HEK293T (cell line): ENCODE measurements at regions not wholly inside any gene's neighbourhood (a gene's known extent, or its start where the extent isn't known, plus 50 kb on each side); places are given as distances from the start of the nearest gene placed in this dataset.

Source experiments
- CTCF ChIA-PET: fragments of 350-600 bp; formaldehyde crosslinking; extraction: SDS; loops from one replicate; lab custom pipeline; 2021; ENCODE audit warnings: antibody characterized with exemption, inconsistent platforms; lab: Yijun Ruan, JAX
- POLR2A ChIA-PET: fragments of 350-600 bp; formaldehyde crosslinking; extraction: SDS; loops from one replicate; lab custom pipeline; 2020; ENCODE audit warnings: antibody characterized with exemption, inconsistent platforms; lab: Yijun Ruan, JAX
- DNase-seq: peaks from one replicate; pipeline ENCODE4 v3.0.0; 2012; ENCODE audit warnings: mixed read lengths; ENCODE audit errors: extremely low spot score
- ARNT ChIP-seq: fragments of 450-650 bp; IDR thresholded peaks from 2 replicates; pipeline ENCODE4 v1.6.1; 2017; ENCODE audit warnings: mild to moderate bottlenecking
- BHLHE40 ChIP-seq: fragments of 450-650 bp; IDR thresholded peaks from 2 replicates; pipeline ENCODE4 v1.6.1; 2016; ENCODE audit warnings: mild to moderate bottlenecking, moderate library complexity, borderline replicate concordance
- CTBP1 ChIP-seq: fragments of 450-650 bp; IDR thresholded peaks from 2 replicates; pipeline ENCODE4 v1.6.1; 2016; ENCODE audit warnings: borderline replicate concordance
- ELF4 ChIP-seq: fragments of 450-650 bp; IDR thresholded peaks from 2 replicates; pipeline ENCODE4 v1.6.1; 2017; ENCODE audit warnings: antibody characterized with exemption
- FOXA1 ChIP-seq: fragments of 450-650 bp; IDR thresholded peaks from 2 replicates; pipeline ENCODE4 v1.6.1; 2016; ENCODE audit warnings: mild to moderate bottlenecking
- FOXK2 ChIP-seq: fragments of 450-650 bp; IDR thresholded peaks from 2 replicates; pipeline ENCODE4 v1.6.1; 2016; ENCODE audit warnings: mild to moderate bottlenecking
- FOXM1 ChIP-seq: fragments of 450-650 bp; IDR thresholded peaks from 2 replicates; pipeline ENCODE4 v1.6.1; 2017; ENCODE audit warnings: mild to moderate bottlenecking, borderline replicate concordance
- HDGF ChIP-seq: fragments of 450-650 bp; IDR thresholded peaks from 2 replicates; pipeline ENCODE4 v1.6.1; 2017; ENCODE audit warnings: antibody characterized with exemption, borderline replicate concordance
- L3MBTL2 ChIP-seq: fragments of 450-650 bp; conservative IDR thresholded peaks from 2 replicates; pipeline ENCODE4 v1.6.1; 2016; ENCODE audit warnings: mild to moderate bottlenecking
- LEF1 ChIP-seq: fragments of 450-650 bp; IDR thresholded peaks from 2 replicates; pipeline ENCODE4 v1.6.1; 2017; ENCODE audit warnings: mild to moderate bottlenecking, borderline replicate concordance
- NFRKB ChIP-seq: fragments of 450-650 bp; IDR thresholded peaks from 2 replicates; pipeline ENCODE4 v1.6.1; 2016; ENCODE audit warnings: mild to moderate bottlenecking, moderate library complexity
- PKNOX1 ChIP-seq: fragments of 450-650 bp; IDR thresholded peaks from 2 replicates; pipeline ENCODE4 v1.6.1; 2016
- SP1 ChIP-seq: fragments of 450-650 bp; IDR thresholded peaks from 2 replicates; pipeline ENCODE4 v1.6.1; 2017
- SUZ12 ChIP-seq: fragments of 450-650 bp; IDR thresholded peaks from 2 replicates; pipeline ENCODE4 v1.6.1; 2016; ENCODE audit warnings: mild to moderate bottlenecking
- TARDBP ChIP-seq: fragments of 450-650 bp; IDR thresholded peaks from 2 replicates; pipeline ENCODE4 v1.6.1; 2016
- ZNF384 ChIP-seq: fragments of 450-650 bp; IDR thresholded peaks from 2 replicates; pipeline ENCODE4 v1.6.1; 2016

- no peak for DNase-seq
- TF ChIP-seq PKNOX1, result no peak
- no peak for TF ChIP-seq HDGF
- TF ChIP-seq FOXK2, result no peak
- no peak for TF ChIP-seq CTBP1
- TF ChIP-seq NFRKB, result no peak
- TF ChIP-seq SP1, result no peak
- no peak for TF ChIP-seq SUZ12
- TF ChIP-seq BHLHE40, result no peak
- TF ChIP-seq TARDBP, result no peak
- TF ChIP-seq ELF4, result no peak
- no peak for TF ChIP-seq L3MBTL2
- ChIA-PET POLR2A (no interaction called here), CTCF (no interaction called here)
Observed at GRCh38 chr18:24826605-24827004, 366.2 kb downstream of the HRH4 start.

GRCh38 chr18:24827501-24827900, 367.1 kb downstream of the HRH4 start:
- DNase-seq, result no peak
- ChIA-PET CTCF (no interaction called here), POLR2A (no interaction called here)
- TF ChIP-seq BHLHE40 (no peak), ARNT (no peak)

DNA sequence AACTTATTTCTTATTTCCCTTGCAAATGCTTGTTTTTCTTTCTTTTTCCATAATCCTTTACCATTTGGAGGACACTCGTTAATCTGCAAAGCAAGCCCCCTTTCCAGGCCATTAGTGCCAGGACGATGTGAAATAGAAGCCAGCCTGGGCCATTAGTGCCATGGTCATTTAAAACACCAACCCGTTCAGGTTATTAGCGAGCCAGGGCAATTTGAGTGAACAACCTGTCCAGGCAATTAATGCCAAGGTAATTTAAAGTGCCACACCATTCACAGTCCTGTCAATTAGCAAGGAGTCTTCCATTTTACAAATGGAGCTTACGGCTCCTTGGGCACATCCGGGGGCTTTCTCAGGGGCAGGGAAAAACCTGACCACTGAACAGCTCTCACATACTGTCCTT, 370.6 kb downstream of the HRH4 start:
- TF ChIP-seq HDGF (no peak), ELF4 (no peak), LEF1 (no peak), TARDBP (no peak), FOXK2 (no peak), PKNOX1 (no peak), CTBP1 (no peak), L3MBTL2 (no peak), SUZ12 (no peak), FOXA1 (no peak), ARNT (no peak), NFRKB (no peak), SP1 (no peak), BHLHE40 (no peak), FOXM1 (no peak), ZNF384 (no peak)
- POLR2A ChIA-PET, result no interaction called here
- CTCF ChIA-PET, result interaction anchor here (0.6 kb wide), 1 partner anchor 79 kb away, joined by 3 read pairs; no protein-coding TSS in a partner anchor
- DNase-seq, result no peak

- TF ChIP-seq FOXM1 (no peak), PKNOX1 (peak; percentile 96)
- peak; percentile 65 for DNase-seq
- ChIA-PET CTCF (no interaction called here), POLR2A (interaction anchor here (1.1 kb wide), 1 partner anchor 693 kb away, joined by 3 read pairs; the partner anchor contains the start of gene CABYR)
Observed at GRCh38 chr18:24831871-24832665, 371.6 kb downstream of the HRH4 start.

GRCh38 chr18:24835751-24836150, 375.3 kb downstream of the HRH4 start:
- DNase-seq, result no peak
- ChIA-PET POLR2A (no interaction called here), CTCF (interaction anchor here (0.5 kb wide), 1 partner anchor 348 kb away, joined by 3 read pairs; no protein-coding TSS in a partner anchor)
- TF ChIP-seq ELF4, result no peak
- no peak for TF ChIP-seq TARDBP
- no peak for TF ChIP-seq HDGF
- no peak for TF ChIP-seq FOXM1
- TF ChIP-seq SUZ12, result no peak
- no peak for TF ChIP-seq FOXK2
- no peak for TF ChIP-seq ZNF384
- TF ChIP-seq NFRKB, result no peak
- no peak for TF ChIP-seq LEF1
- TF ChIP-seq FOXA1, result no peak
- TF ChIP-seq CTBP1, result no peak
- no peak for TF ChIP-seq L3MBTL2
- no peak for TF ChIP-seq SP1
- TF ChIP-seq PKNOX1, result no peak
- no peak for TF ChIP-seq ARNT

DNA sequence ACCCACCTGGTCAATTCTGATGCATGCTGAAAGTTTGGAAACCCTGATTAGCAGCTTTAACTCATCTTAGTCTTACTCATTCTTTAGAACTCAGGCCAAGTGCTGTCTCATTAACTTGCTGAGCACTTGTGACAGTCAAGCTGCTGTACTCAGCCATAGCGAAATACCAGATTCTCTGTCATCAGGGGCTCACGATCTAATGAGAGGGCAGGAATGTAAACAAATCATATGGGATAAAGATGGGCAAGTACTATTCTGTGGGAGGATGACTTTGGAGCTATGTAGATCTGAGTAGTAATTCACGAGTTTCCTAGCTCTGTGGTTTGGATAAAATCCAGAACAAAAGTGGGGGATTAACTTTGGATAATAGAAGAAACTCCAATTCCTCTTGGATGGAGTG, 376.6 kb downstream of the HRH4 start:
- TF ChIP-seq NFRKB (no peak), ELF4 (no peak), PKNOX1 (no peak), ZNF384 (no peak), ARNT (no peak), CTBP1 (no peak), BHLHE40 (no peak), FOXK2 (no peak), TARDBP (no peak), LEF1 (no peak), FOXA1 (no peak)
- POLR2A ChIA-PET, result no interaction called here
- DNase-seq, result no peak
- CTCF ChIA-PET, result no interaction called here
